LHCN-M2 (cell line): ENCODE measurements at regions not wholly inside any gene's neighbourhood (a gene's known extent, or its start where the extent isn't known, plus 50 kb on each side); places are given as distances from the start of the nearest gene placed in this dataset.
A peak's percentile ranks its signal among the peaks of the same experiment; 100 is the strongest.
"Not testable (repeated sequence)": the region's sequence is repeated elsewhere in the genome, so short reads cannot be mapped to it uniquely, and the experiment has no call there.

Source experiments
- DNase-seq: peaks from one replicate; pipeline ENCODE4 v3.0.0-alpha.2; 2012; ENCODE audit warnings: low read depth

- peak; percentile 32 for DNase-seq
These were observed 157.3 kb upstream of the RUNX1 start for GRCh38 chr21:35206141-35207125.

GRCh38 chr21:35204850-35205541 lies 155.9 kb upstream of the RUNX1 start:
- no peak for DNase-seq

GRCh38 chr21:35204125-35204524 lies 155.0 kb upstream of the RUNX1 start:
- DNase-seq: no peak

- peak; percentile 91 for DNase-seq
These were observed 154.2 kb upstream of the RUNX1 start for GRCh38 chr21:35203093-35203977.

- DNase-seq: peak; percentile 62
These were observed 153.3 kb upstream of the RUNX1 start for GRCh38 chr21:35202431-35202830.

- no peak for DNase-seq
These were observed 152.7 kb upstream of the RUNX1 start for GRCh38 chr21:35201799-35202198.

- DNase-seq: no peak
These were observed 152.2 kb upstream of the RUNX1 start for GRCh38 chr21:35201288-35201687.

- DNase-seq: no peak
These were observed 150.6 kb upstream of the RUNX1 start for GRCh38 chr21:35199733-35200015.

GRCh38 chr21:35198982-35199732 lies 150.1 kb upstream of the RUNX1 start:
- DNase-seq: no peak

GRCh38 chr21:35198565-35198964 lies 149.5 kb upstream of the RUNX1 start:
- DNase-seq: no peak

GRCh38 chr21:35197992-35198431 lies 148.9 kb upstream of the RUNX1 start:
- DNase-seq: peak; percentile 99

- peak; percentile 51 for DNase-seq
These were observed 148.1 kb upstream of the RUNX1 start for GRCh38 chr21:35197191-35197590.

- no peak for DNase-seq
These were observed 147.0 kb upstream of the RUNX1 start for GRCh38 chr21:35196128-35196527.

- no peak for DNase-seq
These were observed 146.1 kb upstream of the RUNX1 start for GRCh38 chr21:35195232-35195631.

GRCh38 chr21:35191754-35192153 lies 142.7 kb upstream of the RUNX1 start:
- DNase-seq: no peak

GRCh38 chr21:35191128-35191527 lies 142.0 kb upstream of the RUNX1 start:
- no peak for DNase-seq

GRCh38 chr21:35190201-35190701 lies 141.1 kb upstream of the RUNX1 start:
- peak; percentile 93 for DNase-seq

- DNase-seq: peak; percentile 68
These were observed 140.2 kb upstream of the RUNX1 start for GRCh38 chr21:35189077-35189863.

GRCh38 chr21:35183389-35183788 lies 134.3 kb upstream of the RUNX1 start:
- not testable (repeated sequence) for DNase-seq

GRCh38 chr21:35179990-35180540 lies 131.0 kb upstream of the RUNX1 start:
- DNase-seq: peak; percentile 99
